Neural crest cell (in vitro differentiated cells): ENCODE measurements at regions not wholly inside any gene's neighbourhood (a gene's known extent, or its start where the extent isn't known, plus 50 kb on each side); places are given as distances from the start of the nearest gene placed in this dataset.

Source experiments
- DNase-seq: peaks from one replicate; pipeline ENCODE4 v3.0.0; 2021; ENCODE audit warnings: low read depth, mixed read lengths, low spot score
- H3K27ac Mint-ChIP-seq: one replicate; pipeline ENCODE4 v1.8.0; 2021; ENCODE audit warnings: mild to moderate bottlenecking, mixed read lengths; ENCODE audit not compliant: unreplicated experiment
- H3K27me3 Mint-ChIP-seq: 2 replicates; pipeline ENCODE4 v1.8.0; 2021; ENCODE audit warnings: low read depth, mild to moderate bottlenecking, mixed read lengths
- H3K36me3 Mint-ChIP-seq: 2 replicates; pipeline ENCODE4 v1.8.0; 2021; ENCODE audit warnings: low read depth, mild to moderate bottlenecking, mixed read lengths
- H3K4me1 Mint-ChIP-seq: 2 replicates; pipeline ENCODE4 v1.8.0; 2021; ENCODE audit warnings: mixed read lengths
- H3K4me3 Mint-ChIP-seq: one replicate; pipeline ENCODE4 v1.8.0; 2021; ENCODE audit warnings: mild to moderate bottlenecking, mixed read lengths
- H3K9me3 Mint-ChIP-seq: 2 replicates; pipeline ENCODE4 v1.8.0; 2021; ENCODE audit warnings: mixed read lengths
- CTCF ChIP-seq: fragments of 200-600 bp; sonication (generic); conservative IDR thresholded peaks from 2 replicates; pipeline ENCODE4 v1.5.0; 2021; ENCODE audit warnings: antibody characterized with exemption, mild to moderate bottlenecking

DNA sequence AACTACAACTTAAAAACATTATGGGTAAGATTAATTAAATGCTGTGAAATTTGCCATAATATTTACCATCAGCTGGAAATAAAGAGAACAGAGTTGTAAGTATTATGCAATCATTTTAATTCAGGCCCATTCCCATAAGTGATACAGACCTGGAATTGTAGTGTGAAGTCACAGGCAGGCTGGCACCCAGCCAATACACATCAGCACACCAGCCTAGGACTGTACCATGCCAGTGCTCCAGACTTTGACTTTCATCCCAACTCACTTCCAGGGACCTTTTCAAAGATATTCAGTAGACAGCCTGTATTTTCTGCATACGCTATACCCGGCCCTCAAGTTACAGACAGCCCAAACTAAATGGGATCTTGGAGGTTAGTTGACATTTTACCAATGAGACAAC, 143.3 kb downstream of the TES start:
- no peak for DNase-seq
- peaks cover 41% of the 10 kb centered on the region for H3K4me1 Mint-ChIP-seq
- H3K27ac Mint-ChIP-seq, result no peak overlapping the region
- no peak for TF ChIP-seq CTCF
- H3K27me3 Mint-ChIP-seq, result no peaks in the 10 kb centered on the region
- no peak overlapping the region for H3K4me3 Mint-ChIP-seq
- H3K9me3 Mint-ChIP-seq, result peaks cover 6% of the 10 kb centered on the region
- peaks cover 3% of the 10 kb centered on the region for H3K36me3 Mint-ChIP-seq

DNA sequence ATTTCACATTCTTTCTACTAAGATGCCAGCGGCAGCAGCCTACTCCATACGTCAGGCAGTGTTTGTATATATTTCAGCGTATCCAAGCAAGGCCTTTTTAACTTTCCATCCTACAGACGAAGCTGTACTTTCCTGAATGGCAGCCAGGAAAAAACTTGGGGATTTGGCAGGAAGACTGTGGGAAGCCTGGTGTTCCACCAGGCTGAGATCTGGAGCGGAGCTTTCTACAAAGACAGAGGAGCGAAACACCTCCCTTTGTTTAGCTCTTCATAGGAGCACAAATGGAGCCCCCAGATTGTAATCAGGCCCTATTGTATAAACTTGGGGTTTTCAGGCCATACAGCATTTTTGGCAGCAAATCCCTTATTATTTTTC, 143.8 kb downstream of the TES start:
- Mint-ChIP-seq H3K4me1 (peaks cover 41% of the 10 kb centered on the region), H3K4me3 (no peak overlapping the region), H3K9me3 (peaks cover 2% of the 10 kb centered on the region), H3K27ac (no peak overlapping the region), H3K27me3 (no peaks in the 10 kb centered on the region), H3K36me3 (no peaks in the 10 kb centered on the region)
- no peak for TF ChIP-seq CTCF
- no peak for DNase-seq

GRCh38 chr7:116354546-116355423, 144.4 kb downstream of the TES start:
- peak; percentile 5 for DNase-seq
- Mint-ChIP-seq H3K27ac (peak overlapping the region; percentile 45), H3K27me3 (no peaks in the 10 kb centered on the region), H3K4me3 (peak overlapping the region; percentile 17), H3K4me1 (peaks cover 41% of the 10 kb centered on the region), H3K36me3 (no peaks in the 10 kb centered on the region), H3K9me3 (no peaks in the 10 kb centered on the region)
- no peak for TF ChIP-seq CTCF

- DNase-seq, result no peak
- Mint-ChIP-seq H3K4me3 (peak overlapping the region; percentile 17), H3K27ac (peak overlapping the region; percentile 45), H3K36me3 (no peaks in the 10 kb centered on the region), H3K9me3 (no peaks in the 10 kb centered on the region), H3K4me1 (peaks cover 41% of the 10 kb centered on the region), H3K27me3 (no peaks in the 10 kb centered on the region)
- TF ChIP-seq CTCF, result no peak
Observed at GRCh38 chr7:116355424-116355765, 144.1 kb upstream of the CAV2 start.

DNA sequence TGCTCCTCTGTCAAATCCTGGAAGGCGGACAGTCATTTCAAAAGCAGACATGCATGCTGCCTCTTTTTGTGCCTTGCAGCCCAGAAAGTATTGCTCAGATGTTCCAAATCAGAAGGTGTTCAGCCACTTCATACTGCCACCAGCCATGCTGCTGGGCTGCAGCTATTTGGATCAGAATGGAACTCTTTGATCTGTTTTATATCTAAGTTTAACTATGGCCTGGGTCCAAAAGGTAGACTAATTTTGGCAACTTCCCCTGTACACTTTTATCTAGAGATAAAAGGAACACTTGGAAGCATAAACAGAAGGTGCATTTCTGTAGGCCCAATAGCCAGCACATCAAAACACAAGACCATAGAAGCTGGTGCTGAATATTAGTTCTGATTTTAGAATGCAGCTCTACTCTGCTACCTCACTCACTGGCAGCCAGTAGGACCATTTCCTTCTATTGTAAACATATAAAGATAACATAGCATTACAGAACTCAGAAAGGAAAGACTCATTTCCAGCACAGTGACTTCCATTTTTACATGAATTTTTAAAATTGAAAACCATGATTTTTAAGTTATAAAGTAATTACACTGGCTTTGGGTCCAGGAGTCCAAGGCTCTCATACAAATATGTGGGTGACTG, 143.1 kb upstream of the CAV2 start:
- no peaks in the 10 kb centered on the region for H3K36me3 Mint-ChIP-seq
- no peak for TF ChIP-seq CTCF
- H3K9me3 Mint-ChIP-seq, result peaks cover 2% of the 10 kb centered on the region
- DNase-seq, result no peak
- peak overlapping the region; percentile 10 for H3K4me3 Mint-ChIP-seq
- peaks cover 41% of the 10 kb centered on the region for H3K4me1 Mint-ChIP-seq
- peak overlapping the region; percentile 87 for H3K27ac Mint-ChIP-seq
- no peaks in the 10 kb centered on the region for H3K27me3 Mint-ChIP-seq
